Endothelial cell of umbilical vein (primary cell): ENCODE measurements at regions not wholly inside any gene's neighbourhood (a gene's known extent, or its start where the extent isn't known, plus 50 kb on each side); places are given as distances from the start of the nearest gene placed in this dataset.

Experiments used
- BruUV-seq: library from RNA; stranded (reverse); fragments of 400-500 nt; replicated peaks from 2 replicates; lab custom pipeline; 2021; lab: Mats Ljungman, UMichigan
- CTCF ChIA-PET: fragments of 300-600, 350-600 bp; sonication (Branson Sonifier 250); formaldehyde crosslinking; loops from one replicate; lab custom pipeline; 2021; ENCODE audit warnings: antibody characterized with exemption, inconsistent platforms; lab: Charles Lee
- POLR2A ChIA-PET: fragments of 300-600, 350-600 bp; sonication (Branson Sonifier 250); formaldehyde crosslinking; loops from one replicate; lab custom pipeline; 2021; ENCODE audit warnings: antibody characterized with exemption, inconsistent platforms; lab: Charles Lee
- DNase-seq: peaks from one replicate; pipeline ENCODE4 v3.0.0-alpha.2; 2011; ENCODE audit warnings: low read depth, low spot score
- FAIRE-seq: peaks from 2 replicates; lab custom pipeline; 2011; peaks lifted over from hg19 to GRCh38; lab: Jason Lieb, UNC
- H2AFZ ChIP-seq: 2 replicates; pipeline ENCODE4 v1.6.0; 2012; ENCODE audit warnings: low read depth, low read length, control low read depth, inconsistent platforms
- H3K27ac ChIP-seq: 2 replicates; pipeline ENCODE4 v1.5.1; 2011; ENCODE audit warnings: low read depth, mild to moderate bottlenecking, control low read depth, low read length, moderate library complexity; ENCODE audit not compliant: insufficient read depth
- H3K27me3 ChIP-seq, 2 experiments: 2 replicates each; pipeline versions ENCODE4 v1.6.0 to v1.6.1; 2011; ENCODE audit warnings: low read length in 2 of 2, mixed read lengths in 1 of 2; ENCODE audit not compliant: control insufficient read depth in 2 of 2, insufficient read depth in 2 of 2
- H3K36me3 ChIP-seq, 2 experiments: 2 replicates in 1 of 2; 3 replicates in 1 of 2; pipeline ENCODE4 v1.5.1; 2011; ENCODE audit warnings: low read length in 2 of 2, mild to moderate bottlenecking in 1 of 2, moderate library complexity in 1 of 2; ENCODE audit not compliant: control insufficient read depth in 2 of 2, insufficient read depth in 2 of 2; ENCODE audit errors: extremely low read depth in 1 of 2
- H3K4me1 ChIP-seq: 3 replicates; pipeline ENCODE4 v1.5.1; 2011; ENCODE audit warnings: mild to moderate bottlenecking, low read length; ENCODE audit not compliant: control insufficient read depth, insufficient read depth; ENCODE audit errors: extremely low read depth
- H3K4me2 ChIP-seq: 2 replicates; pipeline ENCODE4 v1.6.1; 2011; ENCODE audit warnings: low read length, control low read depth, mixed read lengths; ENCODE audit not compliant: insufficient read depth
- H3K4me3 ChIP-seq, 3 experiments: fragments of 200-600 bp in 1 of 3; sonication (generic), shearing (Covaris generic) in 1 of 3; replicated peaks in 1 of 3; 2 replicates each; pipeline ENCODE4 v1.5.1; 2011 to 2016; ENCODE audit warnings: control low read depth in 3 of 3, low read length in 3 of 3, mild to moderate bottlenecking in 2 of 3, inconsistent platforms in 1 of 3, low read depth in 1 of 3, moderate library complexity in 1 of 3; ENCODE audit not compliant: insufficient read depth in 1 of 3
- H3K79me2 ChIP-seq: 2 replicates; pipeline ENCODE4 v1.6.0; 2012; ENCODE audit warnings: low read length, inconsistent platforms; ENCODE audit not compliant: control insufficient read depth, insufficient read depth
- H3K9ac ChIP-seq: replicated peaks from 2 replicates; pipeline ENCODE3; 2011; ENCODE audit warnings: low read length, control low read depth; ENCODE audit not compliant: insufficient read depth; ENCODE audit errors: extremely low read depth
- H3K9me1 ChIP-seq: replicated peaks from 3 replicates; pipeline ENCODE4 v1.6.0; 2011; ENCODE audit warnings: mild to moderate bottlenecking, low read length; ENCODE audit not compliant: control insufficient read depth, insufficient read depth; ENCODE audit errors: extremely low read depth
- H3K9me3 ChIP-seq: replicated peaks from 2 replicates; pipeline ENCODE4 v1.5.1; 2012; ENCODE audit warnings: low read length, inconsistent platforms; ENCODE audit not compliant: control insufficient read depth, insufficient read depth
- H4K20me1 ChIP-seq: replicated peaks from 2 replicates; pipeline ENCODE3; 2011; ENCODE audit warnings: mild to moderate bottlenecking, low read length; ENCODE audit not compliant: control insufficient read depth, insufficient read depth; ENCODE audit errors: extremely low read depth
- EZH2 ChIP-seq: IDR thresholded peaks from 2 replicates; pipeline ENCODE4 v1.6.1; 2012; ENCODE audit warnings: borderline replicate concordance, low read depth, mild to moderate bottlenecking, moderate library complexity, low read length, inconsistent platforms; ENCODE audit not compliant: severe bottlenecking
- FOS ChIP-seq: IDR thresholded peaks from 2 replicates; pipeline ENCODE4 v1.6.1; 2011; ENCODE audit warnings: mild to moderate bottlenecking, low read length, moderate library complexity, borderline replicate concordance; ENCODE audit not compliant: insufficient read depth
- GATA2 ChIP-seq: IDR thresholded peaks from 2 replicates; pipeline ENCODE4 v1.7.0; 2011; ENCODE audit warnings: low read depth, mild to moderate bottlenecking, moderate library complexity, mixed read lengths, low read length; ENCODE audit not compliant: insufficient read length, insufficient read depth
- JUN ChIP-seq: IDR thresholded peaks from 2 replicates; pipeline ENCODE4 v1.6.1; 2011; ENCODE audit warnings: borderline replicate concordance, low read depth; ENCODE audit not compliant: insufficient read length, insufficient read depth
- MYC ChIP-seq: IDR thresholded peaks from one replicate; pipeline ENCODE4 v1.6.1; 2011; ENCODE audit warnings: mild to moderate bottlenecking, low read depth, low read length
- POLR2A ChIP-seq: IDR thresholded peaks from 2 replicates; pipeline ENCODE4 v1.6.1; 2012; ENCODE audit warnings: low read depth, mild to moderate bottlenecking, control low read depth, low read length
- POLR2AphosphoS5 ChIP-seq: IDR thresholded peaks from 2 replicates; pipeline ENCODE4 v1.6.1; 2012; ENCODE audit warnings: low read depth, mild to moderate bottlenecking, control low read depth, low read length, moderate library complexity; ENCODE audit not compliant: insufficient read depth
- dilution Hi-C: fragments of 300-500 bp; cut with MboI; formaldehyde crosslinking; loops from one replicate; pipeline ENCODE4 v1.15.0; 2019; ENCODE audit warnings: low sequenced_read_pairs; ENCODE audit not compliant: extremely low pct_ligation_motif_present
- intact Hi-C: fragments of 100-400 bp; cut with micrococcal nuclease; formaldehyde crosslinking; loops from one replicate; pipeline ENCODE4 v1.10.0; 2022
- TF ChIP-seq, protein P1 (sequence below): IDR thresholded peaks from 2 replicates; pipeline ENCODE4 v1.6.1; 2011; ENCODE audit not compliant: insufficient read depth, insufficient read length
- TF ChIP-seq, protein P2 (sequence below), 2 donors: IDR thresholded peaks; 1 replicate in 1 of 2; 2 replicates in 1 of 2; pipeline ENCODE4 v1.5.1; 2011; ENCODE audit warnings: low read length in 2 of 2, mild to moderate bottlenecking in 2 of 2, moderate library complexity in 2 of 2, control low read depth in 1 of 2, inconsistent platforms in 1 of 2, low read depth in 1 of 2; ENCODE audit not compliant: insufficient read depth in 1 of 2; ENCODE audit errors: extremely low read depth in 1 of 2

DNA sequence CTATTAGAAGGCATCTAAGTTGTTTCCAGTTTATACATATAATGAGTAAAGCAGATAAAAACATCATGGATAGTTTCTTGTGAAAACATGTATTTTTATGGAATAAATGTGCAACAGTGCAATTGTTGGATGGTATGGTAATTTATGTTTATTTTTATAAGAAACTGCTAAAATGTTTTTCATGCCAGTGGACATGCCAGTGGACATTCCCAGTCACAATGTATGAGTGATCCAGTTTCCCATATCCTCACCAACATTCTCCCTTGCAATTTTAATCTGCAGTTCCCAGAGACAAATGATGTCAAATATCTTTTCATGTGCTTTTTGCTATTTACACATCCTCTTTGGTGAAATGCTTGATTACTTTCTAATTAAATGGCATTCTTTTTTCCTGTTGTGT lies 818.6 kb downstream of the SUCLG1 start:
- DNase-seq (no peak), FAIRE-seq (no peak)
- intact Hi-C loops (no loop called here), dilution Hi-C loops (no loop called here)
- Histone ChIP-seq H3K79me2 (no peaks in the 10 kb centered on the region), H3K27ac (no peak overlapping the region), H3K4me1 (no peaks in the 10 kb centered on the region), H3K4me2 (no peak overlapping the region), H2AFZ (no peak overlapping the region), H3K9ac (no peak overlapping the region), H3K36me3 (no peaks in the 10 kb centered on the region), H3K27me3 (no peaks in the 10 kb centered on the region), H3K4me3 (no peak overlapping the region), H3K9me1 (no peaks in the 10 kb centered on the region), H3K9me3 (no peaks in the 10 kb centered on the region), H4K20me1 (no peaks in the 10 kb centered on the region)
- TF ChIP-seq, protein P1, sequence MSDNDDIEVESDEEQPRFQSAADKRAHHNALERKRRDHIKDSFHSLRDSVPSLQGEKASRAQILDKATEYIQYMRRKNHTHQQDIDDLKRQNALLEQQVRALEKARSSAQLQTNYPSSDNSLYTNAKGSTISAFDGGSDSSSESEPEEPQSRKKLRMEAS: no peak
- TF ChIP-seq FOS (no peak), MYC (no peak), POLR2AphosphoS5 (no peak), POLR2A (no peak), JUN (no peak), EZH2 (no peak), GATA2 (no peak)
- TF ChIP-seq, protein P2, sequence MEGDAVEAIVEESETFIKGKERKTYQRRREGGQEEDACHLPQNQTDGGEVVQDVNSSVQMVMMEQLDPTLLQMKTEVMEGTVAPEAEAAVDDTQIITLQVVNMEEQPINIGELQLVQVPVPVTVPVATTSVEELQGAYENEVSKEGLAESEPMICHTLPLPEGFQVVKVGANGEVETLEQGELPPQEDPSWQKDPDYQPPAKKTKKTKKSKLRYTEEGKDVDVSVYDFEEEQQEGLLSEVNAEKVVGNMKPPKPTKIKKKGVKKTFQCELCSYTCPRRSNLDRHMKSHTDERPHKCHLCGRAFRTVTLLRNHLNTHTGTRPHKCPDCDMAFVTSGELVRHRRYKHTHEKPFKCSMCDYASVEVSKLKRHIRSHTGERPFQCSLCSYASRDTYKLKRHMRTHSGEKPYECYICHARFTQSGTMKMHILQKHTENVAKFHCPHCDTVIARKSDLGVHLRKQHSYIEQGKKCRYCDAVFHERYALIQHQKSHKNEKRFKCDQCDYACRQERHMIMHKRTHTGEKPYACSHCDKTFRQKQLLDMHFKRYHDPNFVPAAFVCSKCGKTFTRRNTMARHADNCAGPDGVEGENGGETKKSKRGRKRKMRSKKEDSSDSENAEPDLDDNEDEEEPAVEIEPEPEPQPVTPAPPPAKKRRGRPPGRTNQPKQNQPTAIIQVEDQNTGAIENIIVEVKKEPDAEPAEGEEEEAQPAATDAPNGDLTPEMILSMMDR (IDR thresholded peaks at IDR 0.05; ENCODE audit: extremely low read depth in 1 of 2, insufficient read depth in 1 of 2, low read depth in 1 of 2, low read length in 2 of 2): no peak
- CTCF ChIA-PET: no interaction called here
- POLR2A ChIA-PET: no interaction called here
- BruUV-seq: no TSS peak
